GM06990 (cell line): ENCODE measurements at regions not wholly inside any gene's neighbourhood (a gene's known extent, or its start where the extent isn't known, plus 50 kb on each side); places are given as distances from the start of the nearest gene placed in this dataset.

Source experiments
- DNase-seq: peaks from one replicate; pipeline ENCODE4 v3.0.0-alpha.2; 2011; ENCODE audit not compliant: insufficient read length; ENCODE audit errors: extremely low read depth
- H3K27me3 ChIP-seq: replicated peaks from 2 replicates; pipeline ENCODE4 v1.6.0; 2011; ENCODE audit warnings: low read length; ENCODE audit not compliant: control insufficient read depth, insufficient read depth
- H3K36me3 ChIP-seq: 2 replicates; pipeline ENCODE4 v1.5.1; 2011; ENCODE audit warnings: low read length; ENCODE audit not compliant: control insufficient read depth, insufficient read depth
- H3K4me3 ChIP-seq: replicated peaks from 2 replicates; pipeline ENCODE4 v1.5.1; 2011; ENCODE audit warnings: low read depth, mild to moderate bottlenecking, control low read depth, low read length
- TF ChIP-seq, protein P1 (sequence below): IDR thresholded peaks from 2 replicates; pipeline ENCODE4 v1.5.1; 2011; ENCODE audit warnings: low read length, control low read depth, mild to moderate bottlenecking, inconsistent platforms; ENCODE audit not compliant: insufficient read depth, poor library complexity, severe bottlenecking

GRCh38 chr17:5694551-5694950 lies 110.2 kb upstream of the NLRP1 start:
- Histone ChIP-seq H3K27me3 (no peaks in the 10 kb centered on the region), H3K4me3 (no peak overlapping the region), H3K36me3 (no peaks in the 10 kb centered on the region)
- TF ChIP-seq, protein P1, sequence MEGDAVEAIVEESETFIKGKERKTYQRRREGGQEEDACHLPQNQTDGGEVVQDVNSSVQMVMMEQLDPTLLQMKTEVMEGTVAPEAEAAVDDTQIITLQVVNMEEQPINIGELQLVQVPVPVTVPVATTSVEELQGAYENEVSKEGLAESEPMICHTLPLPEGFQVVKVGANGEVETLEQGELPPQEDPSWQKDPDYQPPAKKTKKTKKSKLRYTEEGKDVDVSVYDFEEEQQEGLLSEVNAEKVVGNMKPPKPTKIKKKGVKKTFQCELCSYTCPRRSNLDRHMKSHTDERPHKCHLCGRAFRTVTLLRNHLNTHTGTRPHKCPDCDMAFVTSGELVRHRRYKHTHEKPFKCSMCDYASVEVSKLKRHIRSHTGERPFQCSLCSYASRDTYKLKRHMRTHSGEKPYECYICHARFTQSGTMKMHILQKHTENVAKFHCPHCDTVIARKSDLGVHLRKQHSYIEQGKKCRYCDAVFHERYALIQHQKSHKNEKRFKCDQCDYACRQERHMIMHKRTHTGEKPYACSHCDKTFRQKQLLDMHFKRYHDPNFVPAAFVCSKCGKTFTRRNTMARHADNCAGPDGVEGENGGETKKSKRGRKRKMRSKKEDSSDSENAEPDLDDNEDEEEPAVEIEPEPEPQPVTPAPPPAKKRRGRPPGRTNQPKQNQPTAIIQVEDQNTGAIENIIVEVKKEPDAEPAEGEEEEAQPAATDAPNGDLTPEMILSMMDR, result no peak
- DNase-seq, result no peak

DNA sequence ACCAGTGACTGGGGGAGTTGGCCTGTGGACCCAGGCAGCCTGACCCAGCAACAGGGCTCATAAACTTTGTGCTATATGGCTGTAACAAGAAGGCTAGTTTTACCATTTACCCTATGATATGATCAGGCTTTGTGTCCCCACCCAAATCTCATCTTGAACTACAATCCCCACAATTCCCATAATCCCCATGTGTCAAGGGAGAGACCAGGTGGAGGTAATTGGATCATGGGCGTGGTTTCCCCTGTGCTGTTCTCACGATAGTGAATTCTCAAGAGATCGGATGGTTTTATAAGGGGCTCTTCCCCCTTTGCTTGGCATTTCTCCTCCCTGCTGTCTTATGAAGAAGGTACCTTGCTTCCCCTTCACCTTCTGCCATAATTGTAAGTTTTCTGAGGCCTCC lies 111.2 kb upstream of the NLRP1 start:
- Histone ChIP-seq H3K36me3 (no peaks in the 10 kb centered on the region), H3K27me3 (no peaks in the 10 kb centered on the region), H3K4me3 (no peak overlapping the region)
- TF ChIP-seq, protein P1, result no peak
- no peak for DNase-seq

GRCh38 chr17:5698959-5699358 lies 114.7 kb upstream of the NLRP1 start:
- TF ChIP-seq, protein P1, result no peak
- H3K27me3 ChIP-seq, result no peaks in the 10 kb centered on the region; the same call in 1 of the 2 replicates
- H3K4me3 ChIP-seq, result no peak overlapping the region

DNA sequence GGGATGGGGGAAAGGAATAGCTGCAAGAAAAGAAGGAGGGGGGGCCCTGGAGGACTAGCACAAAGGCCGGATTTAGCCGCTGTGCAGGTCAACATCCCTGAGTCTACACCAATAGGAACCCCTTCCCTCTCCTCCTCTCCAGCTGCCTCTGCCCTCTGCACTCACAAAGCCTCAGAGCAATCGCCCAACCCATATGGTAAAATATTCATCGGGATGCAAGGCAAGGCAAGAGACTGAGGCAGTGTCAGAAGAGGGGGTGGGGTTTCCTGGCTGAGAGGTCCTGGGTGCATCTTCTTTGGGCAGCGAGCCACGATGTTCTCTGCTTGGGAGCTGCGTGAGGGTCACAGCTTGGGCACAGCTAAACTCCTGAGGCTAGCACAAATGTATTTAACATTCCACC lies 115.5 kb upstream of the NLRP1 start:
- H3K27me3 ChIP-seq, result no peaks in the 10 kb centered on the region; the same call in 1 of the 2 replicates
- no peak overlapping the region for H3K4me3 ChIP-seq
- TF ChIP-seq, protein P1, result no peak
- no peak for DNase-seq
- H3K36me3 ChIP-seq, result no peaks in the 10 kb centered on the region

More at GRCh38 chr17:5698959-5699358, 114.7 kb upstream of the NLRP1 start:
- DNase-seq, result no peak
- H3K36me3 ChIP-seq, result no peaks in the 10 kb centered on the region

DNA sequence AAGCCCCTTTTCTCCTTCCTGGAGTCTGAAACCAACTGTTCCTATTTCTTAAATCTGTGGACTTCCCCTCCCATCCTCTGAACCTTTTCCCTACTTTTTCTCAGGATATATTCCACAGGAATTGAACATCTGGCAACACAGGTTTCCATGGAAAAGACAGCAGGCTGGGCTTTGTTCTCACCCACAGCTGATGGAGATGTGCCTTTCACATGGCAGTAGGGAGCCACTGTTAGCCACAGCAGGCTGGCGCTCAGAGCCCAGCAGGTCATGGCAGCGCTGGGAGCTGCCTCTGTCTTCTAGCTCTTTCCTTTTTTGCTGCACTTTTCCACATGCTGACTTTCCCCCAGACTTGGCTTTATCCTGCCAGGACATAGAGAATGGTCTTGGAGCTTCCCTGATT lies 116.4 kb upstream of the NLRP1 start:
- DNase-seq, result no peak
- Histone ChIP-seq H3K4me3 (no peak overlapping the region), H3K36me3 (no peaks in the 10 kb centered on the region), H3K27me3 (no peaks in the 10 kb centered on the region; the same call in 1 of the 2 replicates)
- TF ChIP-seq, protein P1, result no peak

DNA sequence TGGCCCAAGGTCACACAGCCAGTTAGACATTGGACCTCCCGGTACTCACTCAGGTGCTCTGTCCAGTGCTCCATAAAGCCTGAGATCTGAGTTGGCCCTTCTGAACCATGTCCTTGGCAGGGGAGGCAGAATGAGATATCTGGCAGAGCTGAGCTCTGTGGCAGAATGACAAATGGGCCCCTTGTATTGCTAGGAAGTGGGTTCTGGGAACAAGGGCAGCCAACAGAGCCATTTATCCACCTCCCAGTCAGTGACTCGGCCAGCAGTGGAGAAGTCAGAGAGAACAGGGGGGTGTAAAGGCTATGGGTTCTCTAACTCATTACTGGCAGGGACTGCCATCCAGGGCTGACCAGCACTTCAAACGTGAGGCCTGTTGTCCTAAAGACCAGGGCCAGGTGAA lies 117.1 kb upstream of the NLRP1 start:
- TF ChIP-seq, protein P1, result no peak
- DNase-seq, result no peak
- Histone ChIP-seq H3K36me3 (no peaks in the 10 kb centered on the region), H3K27me3 (no peaks in the 10 kb centered on the region; the same call in 1 of the 2 replicates), H3K4me3 (no peak overlapping the region)
